HUES48 (cell line): ENCODE measurements at regions not wholly inside any gene's neighbourhood (a gene's known extent, or its start where the extent isn't known, plus 50 kb on each side); places are given as distances from the start of the nearest gene placed in this dataset.

ENCODE experiments used
- H3K27ac ChIP-seq: one replicate; pipeline ENCODE4 v1.7.0; 2013; ENCODE audit warnings: low read depth, low read length, inconsistent platforms
- H3K27me3 ChIP-seq: 2 replicates; pipeline ENCODE4 v1.6.1; 2013; ENCODE audit warnings: mild to moderate bottlenecking, low read length; ENCODE audit not compliant: control insufficient read depth, insufficient read depth
- H3K36me3 ChIP-seq: 2 replicates; pipeline ENCODE4 v1.6.1; 2013; ENCODE audit warnings: low read length; ENCODE audit not compliant: control insufficient read depth, insufficient read depth
- H3K4me1 ChIP-seq: 2 replicates; pipeline ENCODE4 v1.6.1; 2013; ENCODE audit warnings: mild to moderate bottlenecking, low read length; ENCODE audit not compliant: control insufficient read depth, insufficient read depth
- H3K4me3 ChIP-seq: 2 replicates; pipeline ENCODE4 v1.5.1; 2013; ENCODE audit warnings: mild to moderate bottlenecking, low read depth, low read length
- H3K9ac ChIP-seq: 2 replicates; pipeline ENCODE4 v1.6.1; 2013; ENCODE audit warnings: mild to moderate bottlenecking, low read depth, low read length, moderate library complexity
- H3K9me3 ChIP-seq: 2 replicates; pipeline ENCODE4 v1.6.1; 2013; ENCODE audit warnings: low read length; ENCODE audit not compliant: control insufficient read depth, insufficient read depth

DNA sequence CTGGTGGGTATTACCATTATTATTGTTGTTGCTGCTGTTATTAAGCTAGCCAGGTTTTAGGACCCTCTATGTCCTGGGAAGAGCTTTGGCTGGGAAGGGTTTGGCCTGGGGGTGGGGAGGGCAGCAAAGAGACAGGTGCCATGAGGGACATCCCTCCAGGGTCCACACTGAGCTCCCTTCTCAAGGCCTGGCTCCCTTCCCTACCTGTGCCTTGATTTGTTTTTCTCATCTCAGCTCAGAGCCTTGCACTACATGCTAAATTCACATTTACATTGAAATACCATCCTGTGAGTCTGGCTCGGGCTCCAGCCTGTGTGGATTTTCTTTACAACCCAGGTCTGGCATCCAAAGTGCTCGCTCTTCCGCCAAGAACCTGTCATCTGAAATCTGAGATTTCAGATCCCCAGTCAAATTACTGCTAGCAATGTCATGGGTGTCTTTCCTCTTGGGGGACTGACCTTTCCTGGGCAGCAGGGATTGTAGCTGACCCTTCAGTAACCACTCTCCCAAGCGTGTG lies 536.3 kb downstream of the PTPRU start:
- H3K36me3 ChIP-seq = no peaks in the 10 kb centered on the region
- no peak overlapping the region for H3K4me3 ChIP-seq
- no peaks in the 10 kb centered on the region for H3K27me3 ChIP-seq
- no peak overlapping the region for H3K27ac ChIP-seq
- H3K9ac ChIP-seq = no peak overlapping the region
- H3K4me1 ChIP-seq = no peaks in the 10 kb centered on the region
- no peaks in the 10 kb centered on the region; the same call in 1 of the 2 replicates for H3K9me3 ChIP-seq

GRCh38 chr1:29767769-29768425 lies 531.6 kb downstream of the PTPRU start:
- Histone ChIP-seq H3K4me3 (no peak overlapping the region), H3K4me1 (no peaks in the 10 kb centered on the region), H3K27me3 (no peaks in the 10 kb centered on the region), H3K9ac (no peak overlapping the region), H3K27ac (no peak overlapping the region), H3K9me3 (no peaks in the 10 kb centered on the region), H3K36me3 (no peaks in the 10 kb centered on the region)

DNA sequence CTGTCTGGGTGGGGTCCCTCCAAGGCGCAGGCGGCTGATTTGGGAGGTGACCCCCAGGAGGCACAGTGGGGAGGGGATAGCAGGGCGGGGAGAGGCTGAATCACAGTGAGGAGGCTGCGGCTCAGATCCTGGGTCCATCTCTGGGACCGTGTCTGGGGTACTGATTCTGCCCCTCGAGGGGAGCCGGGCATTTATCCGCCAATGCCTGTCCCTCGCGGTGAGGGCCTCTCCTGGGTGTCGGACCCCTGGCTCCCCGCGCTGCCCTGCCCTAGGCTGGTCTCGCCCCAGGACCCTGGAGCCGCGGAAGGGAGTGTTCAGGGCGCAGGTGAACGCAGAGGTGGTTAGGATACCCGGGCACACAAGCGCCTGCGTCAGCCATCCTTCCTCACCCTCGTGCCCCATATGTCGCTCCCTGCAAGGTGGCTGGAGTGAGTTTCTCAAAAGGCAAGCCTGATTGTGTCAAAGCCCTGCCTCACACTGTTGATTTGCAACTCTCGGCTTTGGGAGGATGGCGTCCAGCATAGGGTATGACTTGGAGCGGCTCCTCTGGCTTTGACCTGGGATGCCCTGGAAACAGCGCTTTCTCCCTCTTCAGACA lies 530.9 kb downstream of the PTPRU start:
- no peak overlapping the region for H3K9ac ChIP-seq
- H3K27ac ChIP-seq = no peak overlapping the region
- H3K4me3 ChIP-seq = no peak overlapping the region
- no peaks in the 10 kb centered on the region for H3K4me1 ChIP-seq
- no peaks in the 10 kb centered on the region for H3K27me3 ChIP-seq
- H3K36me3 ChIP-seq = no peaks in the 10 kb centered on the region
- no peaks in the 10 kb centered on the region for H3K9me3 ChIP-seq

DNA sequence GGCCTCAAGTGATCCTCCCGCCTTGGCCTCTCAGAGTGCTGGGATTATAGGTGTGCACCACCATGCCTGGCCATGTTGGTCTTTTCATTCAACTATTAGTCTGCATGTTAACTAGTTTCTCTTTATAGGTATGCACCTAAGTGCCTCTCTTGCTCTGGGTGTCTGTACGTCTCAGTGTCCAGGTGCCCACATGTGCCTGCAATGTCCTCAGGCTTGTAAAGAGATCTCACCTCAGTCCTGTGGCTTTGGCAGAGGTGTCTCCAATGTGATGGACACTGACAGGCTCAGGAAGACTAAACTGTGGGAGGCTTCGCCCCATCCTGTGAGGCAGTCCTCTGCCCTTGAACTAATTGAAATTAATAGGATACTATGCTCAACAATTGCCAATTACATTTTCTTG lies 526.3 kb downstream of the PTPRU start:
- no peaks in the 10 kb centered on the region for H3K9me3 ChIP-seq
- H3K36me3 ChIP-seq = no peaks in the 10 kb centered on the region
- H3K9ac ChIP-seq = no peak overlapping the region
- H3K4me1 ChIP-seq = no peaks in the 10 kb centered on the region
- no peaks in the 10 kb centered on the region for H3K27me3 ChIP-seq
- no peak overlapping the region for H3K4me3 ChIP-seq
- no peak overlapping the region for H3K27ac ChIP-seq

GRCh38 chr1:29761159-29761928 lies 525.0 kb downstream of the PTPRU start:
- no peaks in the 10 kb centered on the region for H3K27me3 ChIP-seq

DNA sequence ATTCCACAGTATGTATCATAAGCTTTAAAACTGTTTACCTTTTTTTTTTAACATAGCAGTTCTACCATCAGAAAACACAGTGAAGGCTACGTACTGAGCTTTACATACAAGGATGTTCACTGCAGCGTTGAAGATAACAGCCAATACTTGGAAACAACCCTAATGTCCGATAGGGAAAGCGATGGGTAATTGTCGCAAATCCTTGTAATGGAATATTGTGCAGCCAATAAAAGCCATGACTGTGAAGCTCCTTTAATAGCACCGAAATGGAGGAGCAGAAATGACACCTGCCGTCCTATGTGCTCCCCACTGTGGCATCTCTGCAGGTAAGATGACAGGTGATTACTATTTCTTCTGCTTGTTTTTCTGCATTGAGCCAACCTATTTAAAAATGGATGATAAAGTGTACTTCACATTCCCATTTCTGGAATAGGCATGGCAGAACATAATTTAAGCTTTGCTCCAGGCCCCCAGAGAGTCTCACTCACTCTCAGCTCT lies 523.8 kb downstream of the PTPRU start:
- Histone ChIP-seq H3K9ac (no peak overlapping the region), H3K4me3 (no peak overlapping the region), H3K9me3 (no peaks in the 10 kb centered on the region), H3K36me3 (no peaks in the 10 kb centered on the region), H3K27ac (no peak overlapping the region), H3K27me3 (no peaks in the 10 kb centered on the region), H3K4me1 (no peaks in the 10 kb centered on the region)

More at GRCh38 chr1:29761159-29761928, 525.0 kb downstream of the PTPRU start:
- Histone ChIP-seq H3K9me3 (no peaks in the 10 kb centered on the region), H3K4me3 (no peak overlapping the region), H3K27ac (no peak overlapping the region), H3K9ac (no peak overlapping the region), H3K36me3 (no peaks in the 10 kb centered on the region), H3K4me1 (no peaks in the 10 kb centered on the region)

DNA sequence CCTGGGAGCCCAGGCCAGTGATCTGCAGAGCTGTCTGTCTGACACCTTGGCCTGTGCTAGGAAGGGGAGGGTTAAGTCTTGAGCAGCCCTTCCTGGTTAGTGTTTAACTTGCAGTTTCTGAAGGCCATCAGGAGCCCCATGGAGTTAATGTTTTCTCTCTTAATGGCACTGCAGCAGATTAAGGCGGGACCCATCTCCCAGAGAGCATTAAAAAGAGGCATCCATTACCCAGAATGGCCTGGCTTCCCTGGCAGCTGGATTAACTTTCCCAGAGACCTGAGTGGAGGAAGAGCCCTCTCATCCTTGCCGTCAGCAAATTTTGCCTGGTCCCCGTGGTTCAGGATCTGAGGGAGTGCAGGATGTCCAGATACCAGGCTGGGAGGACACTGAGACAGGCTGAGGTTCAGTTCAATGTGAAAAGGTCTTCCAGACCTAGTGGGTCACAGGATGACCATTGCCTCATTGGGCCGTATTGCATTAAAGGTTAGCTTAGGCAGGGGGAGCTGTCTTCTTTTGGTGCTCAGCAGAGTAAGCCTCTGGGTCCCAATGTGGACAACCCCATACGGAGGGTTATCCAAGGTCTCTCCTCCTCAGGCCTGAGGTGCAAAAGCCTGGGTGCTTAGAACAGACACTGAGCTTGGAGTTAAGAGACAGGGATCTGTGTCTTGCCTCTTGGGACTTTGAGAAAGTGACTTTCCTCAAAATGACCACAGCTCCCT lies 522.6 kb downstream of the PTPRU start:
- Histone ChIP-seq H3K27me3 (no peaks in the 10 kb centered on the region), H3K9me3 (no peaks in the 10 kb centered on the region), H3K36me3 (no peaks in the 10 kb centered on the region), H3K4me1 (no peaks in the 10 kb centered on the region), H3K27ac (no peak overlapping the region), H3K4me3 (no peak overlapping the region), H3K9ac (no peak overlapping the region)

GRCh38 chr1:29757866-29758780 lies 521.8 kb downstream of the PTPRU start:
- Histone ChIP-seq H3K9me3 (no peaks in the 10 kb centered on the region), H3K36me3 (no peaks in the 10 kb centered on the region), H3K27me3 (no peaks in the 10 kb centered on the region), H3K4me3 (no peak overlapping the region), H3K27ac (no peak overlapping the region), H3K9ac (no peak overlapping the region), H3K4me1 (no peaks in the 10 kb centered on the region)

GRCh38 chr1:29756901-29757725 lies 520.8 kb downstream of the PTPRU start:
- no peak overlapping the region for H3K9ac ChIP-seq
- H3K27me3 ChIP-seq = no peaks in the 10 kb centered on the region
- no peak overlapping the region for H3K27ac ChIP-seq

More at GRCh38 chr1:29756901-29757725, 520.8 kb downstream of the PTPRU start:
- Histone ChIP-seq H3K36me3 (no peaks in the 10 kb centered on the region), H3K9me3 (no peaks in the 10 kb centered on the region), H3K4me3 (no peak overlapping the region), H3K4me1 (no peaks in the 10 kb centered on the region)
